ENCODE measurements at regions not wholly inside any gene's neighbourhood (a gene's known extent, or its start where the extent isn't known, plus 50 kb on each side); places are given as distances from the start of the nearest gene placed in this dataset.

DNA sequence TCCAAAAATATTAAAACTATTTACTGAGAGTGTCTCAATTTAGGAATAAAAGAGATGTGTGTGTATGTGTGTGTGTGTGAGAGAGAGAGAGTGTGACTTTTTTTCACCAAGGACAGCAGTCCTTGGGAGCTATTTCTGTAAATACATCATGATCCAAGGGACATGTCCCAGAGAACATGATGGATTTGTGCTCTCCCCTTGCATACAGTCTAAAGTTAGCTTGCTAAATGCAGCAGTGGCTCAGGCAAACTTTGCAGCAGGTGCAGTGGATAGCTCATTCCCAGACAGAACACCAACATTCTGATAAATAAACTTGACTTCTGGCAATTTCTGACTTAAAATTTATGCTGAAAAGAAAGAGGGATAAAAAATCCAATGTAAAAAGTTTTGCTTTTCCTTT is 55.4 kb upstream of the SGCD start:
- no peaks in the 10 kb centered on the region for H3K27me3 ChIP-seq (replicated peaks in 1 of 4; ENCODE audit: control insufficient read depth in 3 of 4, extremely low read depth in 1 of 4, insufficient read depth in 3 of 4, low read length in 3 of 4)
- no peak overlapping the region for H2AK5ac ChIP-seq (ENCODE audit: low read depth, low read length)
- H2BK12ac ChIP-seq (ENCODE audit: low read depth, low read length), result no peak overlapping the region
- no peak overlapping the region for H3K56ac ChIP-seq (replicated peaks; ENCODE audit: insufficient read length, low read depth, low read length)
- no peak overlapping the region for H2AFZ ChIP-seq (ENCODE audit: low read length)
- ChIA-PET CTCF (ENCODE audit: partially characterized antibody) (no interaction called here), POLR2A (ENCODE audit: partially characterized antibody) (no interaction called here)
- H3K36me3 ChIP-seq (ENCODE audit: control insufficient read depth in 2 of 4, insufficient read depth in 4 of 4, low read length in 3 of 4), result no peaks in the 10 kb centered on the region
- H3K4me1 ChIP-seq (replicated peaks in 1 of 4; ENCODE audit: control insufficient read depth in 3 of 4, insufficient read depth in 4 of 4, low read length in 3 of 4), result no peaks in the 10 kb centered on the region; a peak in 1 of 7 replicates
- TF ChIP-seq SIRT6 (IDR thresholded peaks at IDR 0.05; ENCODE audit: low read length), result no peak
- H3K4me2 ChIP-seq (ENCODE audit: insufficient read depth in 1 of 2, low read depth in 2 of 2, low read length in 2 of 2), result no peak overlapping the region
- no peaks in the 10 kb centered on the region for H3K9me3 ChIP-seq (ENCODE audit: insufficient read depth in 2 of 2, low read depth in 1 of 2, low read length in 1 of 2)
- no peak overlapping the region for H4K8ac ChIP-seq (ENCODE audit: extremely low read depth, insufficient read depth, low read length)
- H3K79me2 ChIP-seq (ENCODE audit: control insufficient read depth in 1 of 2, insufficient read depth in 2 of 2, low read length in 2 of 2), result no peaks in the 10 kb centered on the region
- no peak overlapping the region for H4K91ac ChIP-seq (replicated peaks; ENCODE audit: insufficient read length, low read length)
- H3K4me3 ChIP-seq (ENCODE audit: extremely low read depth in 1 of 4, insufficient read depth in 2 of 4, low read depth in 3 of 4, low read length in 4 of 4), result no peak overlapping the region
- no peak overlapping the region for H3K4ac ChIP-seq (replicated peaks; ENCODE audit: insufficient read length, low read depth, low read length)
- no peak overlapping the region for H3K27ac ChIP-seq (ENCODE audit: low read depth, low read length)
- H4K20me1 ChIP-seq (replicated peaks in 1 of 2; ENCODE audit: control insufficient read depth in 1 of 2, insufficient read depth in 2 of 2, low read length in 2 of 2), result no peaks in the 10 kb centered on the region
- no peak overlapping the region for H2BK15ac ChIP-seq (ENCODE audit: low read length)
- H2BK5ac ChIP-seq (ENCODE audit: low read depth, low read length), result no peak overlapping the region
- no peak overlapping the region for H3K23ac ChIP-seq (ENCODE audit: insufficient read length)
- no peak overlapping the region for H2BK120ac ChIP-seq (replicated peaks; ENCODE audit: low read depth, low read length)
- DNase-seq (ENCODE audit: low read depth in 1 of 2, low spot score in 2 of 2), result no peak
- no peak overlapping the region for H3K14ac ChIP-seq (ENCODE audit: insufficient read length)
- no peaks in the 10 kb centered on the region for H3K79me1 ChIP-seq (ENCODE audit: low read depth, low read length)
- H3K18ac ChIP-seq (ENCODE audit: extremely low read depth, low read length), result no peak overlapping the region
- no peak overlapping the region for H4K5ac ChIP-seq (ENCODE audit: insufficient read length, low read depth, low read length)
- no peak overlapping the region for H2BK20ac ChIP-seq (ENCODE audit: low read length)
- no peak for FAIRE-seq
- H3K9ac ChIP-seq (replicated peaks in 1 of 4; ENCODE audit: extremely low read depth in 1 of 4, low read depth in 3 of 4, low read length in 3 of 4), result no peak overlapping the region
- no peaks in the 10 kb centered on the region for H3K23me2 ChIP-seq (ENCODE audit: low read depth, low read length)

Measured in H1 (cell line).